HCT116 (cell line): ENCODE measurements at regions not wholly inside any gene's neighbourhood (a gene's known extent, or its start where the extent isn't known, plus 50 kb on each side); places are given as distances from the start of the nearest gene placed in this dataset.

ENCODE experiments used
- ATAC-seq: fragments of 200-7000 bp; cut with Tn5 transposase; 2 replicates; pipeline ENCODE4 v1.9.1; 2020; ENCODE audit warnings: mild to moderate bottlenecking, moderate library complexity
- BruUV-seq: library from RNA; stranded (reverse); fragments of 400-500 nt; replicated peaks from 2 replicates; lab custom pipeline; 2021; lab: Mats Ljungman, UMichigan
- CTCF ChIA-PET: fragments of 300-600 bp; sonication (Branson Sonifier 250); formaldehyde crosslinking; loops from one replicate; lab custom pipeline; 2021; ENCODE audit warnings: antibody characterized with exemption; lab: Charles Lee
- POLR2A ChIA-PET: fragments of 300-600, 350-600 bp; sonication (Branson Sonifier 250); formaldehyde crosslinking; loops from one replicate; lab custom pipeline; 2021; ENCODE audit warnings: antibody characterized with exemption; lab: Charles Lee
- RAD21 ChIA-PET, 2 experiments: fragments of 300-600 bp; sonication (Branson Sonifier 250); formaldehyde crosslinking; loops; one replicate each; lab custom pipeline; 2023; ENCODE audit warnings: low total read pairs in 2 of 2; ENCODE audit not compliant: uncharacterized antibody in 2 of 2, unreplicated experiment in 2 of 2, low non-redundant PET in 1 of 2; lab: Charles Lee
- DNase-seq: peaks from one replicate; pipeline ENCODE4 v3.0.0-alpha.2; 2010; ENCODE audit warnings: low read depth, low spot score
- H2AFZ ChIP-seq: fragments of 200-600 bp; shearing (Covaris generic), sonication (generic); 2 replicates; pipeline ENCODE4 v1.6.1; 2017; ENCODE audit warnings: low read depth, mixed run types, mixed read lengths, antibody characterized with exemption, low read length; ENCODE audit not compliant: poor library complexity, severe bottlenecking
- H3K27ac ChIP-seq: 2 replicates; pipeline ENCODE4 v1.5.1; 2012; ENCODE audit warnings: low read depth, low read length
- H3K27me3 ChIP-seq: fragments of 200-600 bp; sonication (generic); 2 replicates; pipeline ENCODE4 v1.6.1; 2016; ENCODE audit warnings: mixed run types, low read length, mixed read lengths; ENCODE audit not compliant: insufficient read depth
- H3K36me3 ChIP-seq, 2 experiments: fragments of 200-500 bp in 1 of 2; fragments of 200-600 bp in 1 of 2; sonication (Bioruptor generic) in 1 of 2; sonication (generic) in 1 of 2; 2 replicates each; pipeline versions ENCODE4 v1.5.1 to v1.6.1; 2014 to 2016; ENCODE audit warnings: low read length in 2 of 2, inconsistent platforms in 1 of 2, mixed read lengths in 1 of 2, mixed run types in 1 of 2; ENCODE audit not compliant: insufficient read depth in 2 of 2, control insufficient read depth in 1 of 2
- H3K4me1 ChIP-seq, 2 experiments: fragments of 200-600 bp in 1 of 2; sonication (generic) in 1 of 2; 2 replicates each; pipeline versions ENCODE4 v1.5.1 to v1.6.1; 2012 to 2017; ENCODE audit warnings: low read length in 2 of 2, inconsistent platforms in 1 of 2, mild to moderate bottlenecking in 1 of 2, mixed read lengths in 1 of 2, mixed run types in 1 of 2, moderate library complexity in 1 of 2; ENCODE audit not compliant: insufficient read depth in 2 of 2, control insufficient read depth in 1 of 2
- H3K4me2 ChIP-seq: fragments of 200-600 bp; sonication (generic); 2 replicates; pipeline ENCODE4 v1.6.1; 2017; ENCODE audit warnings: mixed run types, low read length, mixed read lengths
- H3K4me3 ChIP-seq, 2 experiments: fragments of 200-600 bp in 1 of 2; sonication (generic) in 1 of 2; replicated peaks in 1 of 2; 2 replicates each; pipeline ENCODE4 v1.5.1; 2011 to 2016; ENCODE audit warnings: low read length in 2 of 2, control low read depth in 1 of 2, low read depth in 1 of 2, mild to moderate bottlenecking in 1 of 2, mixed read lengths in 1 of 2, mixed run types in 1 of 2
- H3K79me2 ChIP-seq: fragments of 200-600 bp; sonication (generic); 2 replicates; pipeline ENCODE4 v1.6.1; 2017; ENCODE audit warnings: mild to moderate bottlenecking, mixed run types, low read length, moderate library complexity, mixed read lengths; ENCODE audit not compliant: insufficient read depth
- H3K9ac ChIP-seq: fragments of 200-600 bp; sonication (generic); 2 replicates; pipeline ENCODE4 v1.6.1; 2016; ENCODE audit warnings: low read length, mixed read lengths
- H3K9me2 ChIP-seq: fragments of 200-600 bp; sonication (generic), shearing (Covaris generic); 2 replicates; pipeline ENCODE4 v1.6.1; 2017; ENCODE audit warnings: mixed run types, mild to moderate bottlenecking, moderate library complexity; ENCODE audit not compliant: insufficient read depth
- H3K9me3 ChIP-seq, 2 experiments: fragments of 200-500 bp in 1 of 2; fragments of 200-600 bp in 1 of 2; sonication (Bioruptor generic) in 1 of 2; sonication (generic) in 1 of 2; 2 replicates each; pipeline ENCODE4 v1.6.1; 2014 to 2017; ENCODE audit warnings: low read length in 2 of 2, mixed read lengths in 2 of 2, inconsistent platforms in 1 of 2, low read depth in 1 of 2, mild to moderate bottlenecking in 1 of 2, mixed run types in 1 of 2, moderate library complexity in 1 of 2; ENCODE audit not compliant: control insufficient read depth in 1 of 2, insufficient read depth in 1 of 2
- H4K20me1 ChIP-seq: fragments of 200-600 bp; sonication (generic), shearing (Covaris generic); 2 replicates; pipeline ENCODE4 v1.6.1; 2017; ENCODE audit warnings: mixed run types, mild to moderate bottlenecking, moderate library complexity; ENCODE audit not compliant: insufficient read depth
- CBX3 ChIP-seq: IDR thresholded peaks from 2 replicates; pipeline ENCODE4 v1.6.1; 2012; ENCODE audit warnings: low read depth
- CEBPB ChIP-seq: IDR thresholded peaks from 2 replicates; pipeline ENCODE4 v1.6.1; 2012; ENCODE audit warnings: low read depth
- EGR1 ChIP-seq: IDR thresholded peaks from 2 replicates; pipeline ENCODE4 v1.6.1; 2012; ENCODE audit warnings: low read depth
- ELF1 ChIP-seq: IDR thresholded peaks from 2 replicates; pipeline ENCODE4 v1.6.1; 2012; ENCODE audit warnings: low read depth, borderline replicate concordance
- EZH2 ChIP-seq: fragments of 200-600 bp; sonication (generic); IDR thresholded peaks from 2 replicates; pipeline ENCODE4 v1.6.1; 2017; ENCODE audit warnings: antibody characterized with exemption, mixed run types
- EZH2phosphoT487 ChIP-seq: fragments of 200-600 bp; IDR thresholded peaks from 2 replicates; pipeline ENCODE4 v1.6.1; 2018; ENCODE audit warnings: antibody characterized with exemption, borderline replicate concordance
- JUND ChIP-seq: IDR thresholded peaks from 2 replicates; pipeline ENCODE4 v1.6.1; 2012
- RAD21 ChIP-seq: IDR thresholded peaks from 2 replicates; pipeline ENCODE4 v1.6.1; 2012; ENCODE audit warnings: low read depth, mild to moderate bottlenecking
- REST ChIP-seq: IDR thresholded peaks from 2 replicates; pipeline ENCODE4 v1.6.1; 2012; ENCODE audit warnings: low read depth
- SRF ChIP-seq: IDR thresholded peaks from 2 replicates; pipeline ENCODE4 v1.6.1; 2012; ENCODE audit warnings: low read depth
- ZFX ChIP-seq: fragments of 450-650 bp; IDR thresholded peaks from 2 replicates; pipeline ENCODE4 v1.6.1; 2017
- ZNF274 ChIP-seq: fragments of 200-500 bp; sonication (Bioruptor generic); IDR thresholded peaks from 2 replicates; pipeline ENCODE4 v1.6.1; 2014; ENCODE audit warnings: mild to moderate bottlenecking, low read depth, low read length, inconsistent platforms
- intact Hi-C: fragments of 100-400 bp; cut with micrococcal nuclease; formaldehyde crosslinking; loops from 2 replicates; pipeline ENCODE4 v1.10.0; 2022
- TF ChIP-seq, protein P1 (sequence below): IDR thresholded peaks from 2 replicates; pipeline ENCODE4 v1.6.1; 2012
- TF ChIP-seq, protein P2 (sequence below): IDR thresholded peaks from 2 replicates; pipeline ENCODE4 v1.6.1; 2012

DNA sequence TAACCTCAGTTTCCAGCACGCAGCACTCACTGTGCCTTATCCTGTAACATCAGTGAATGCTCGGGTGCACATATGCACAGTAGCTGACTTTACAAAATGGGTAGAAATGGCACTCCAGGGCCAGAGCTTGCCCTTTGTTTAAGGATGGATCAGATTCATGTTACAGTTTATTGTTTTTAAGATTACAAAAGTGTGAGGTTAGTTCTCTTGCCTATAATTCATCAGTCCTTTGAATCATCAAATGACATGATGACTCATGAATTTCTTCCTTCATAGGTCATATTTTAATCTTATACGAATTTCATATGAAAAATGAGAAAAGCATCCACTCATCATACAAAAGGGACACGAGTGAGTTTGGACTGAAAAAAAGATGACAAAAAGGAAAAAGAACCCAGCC lies 545.3 kb downstream of the GBE1 start:
- CTCF ChIA-PET: no interaction called here
- DNase-seq: no peak

More for the DNA sequence above, 545.3 kb downstream of the GBE1 start:
- Histone ChIP-seq H4K20me1 (no peaks in the 10 kb centered on the region), H3K4me2 (no peak overlapping the region), H3K27ac (no peak overlapping the region), H3K9me2 (no peaks in the 10 kb centered on the region), H3K9me3 (peaks cover 0 to 7% of the 10 kb centered on the region in 2 experiments; a peak in 3 of 4 replicates)
- BruUV-seq: no TSS peak
- POLR2A ChIA-PET: no interaction called here
- ATAC-seq: no peak
- no peak for TF ChIP-seq CEBPB
- TF ChIP-seq EGR1: no peak
- TF ChIP-seq, protein P1, sequence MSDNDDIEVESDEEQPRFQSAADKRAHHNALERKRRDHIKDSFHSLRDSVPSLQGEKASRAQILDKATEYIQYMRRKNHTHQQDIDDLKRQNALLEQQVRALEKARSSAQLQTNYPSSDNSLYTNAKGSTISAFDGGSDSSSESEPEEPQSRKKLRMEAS: no peak
- no peak for TF ChIP-seq EZH2
- no peak for TF ChIP-seq REST
- TF ChIP-seq JUND: no peak
- TF ChIP-seq RAD21: no peak
- TF ChIP-seq SRF: no peak
- no peak for TF ChIP-seq ZNF274
- no peak for TF ChIP-seq ZFX
- TF ChIP-seq, protein P2, sequence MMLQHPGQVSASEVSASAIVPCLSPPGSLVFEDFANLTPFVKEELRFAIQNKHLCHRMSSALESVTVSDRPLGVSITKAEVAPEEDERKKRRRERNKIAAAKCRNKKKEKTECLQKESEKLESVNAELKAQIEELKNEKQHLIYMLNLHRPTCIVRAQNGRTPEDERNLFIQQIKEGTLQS: no peak
- TF ChIP-seq CBX3: no peak
- TF ChIP-seq ELF1: no peak
- TF ChIP-seq EZH2phosphoT487: no peak
- TF ChIP-seq, all 23 proteins: peak for 0
- no peaks in the 10 kb centered on the region for H3K27me3 ChIP-seq
- no peaks in the 10 kb centered on the region for H3K79me2 ChIP-seq
- H3K36me3 ChIP-seq: no peaks in the 10 kb centered on the region
- H3K4me3 ChIP-seq: no peak overlapping the region
- RAD21 ChIA-PET: no interaction called here
- H3K9ac ChIP-seq: no peak overlapping the region
- no peak overlapping the region for H2AFZ ChIP-seq
- intact Hi-C loops: no loop called here
- H3K4me1 ChIP-seq: no peaks in the 10 kb centered on the region
